Thyroid gland (tissue), 4 donors: ENCODE measurements at regions not wholly inside any gene's neighbourhood (a gene's known extent, or its start where the extent isn't known, plus 50 kb on each side); places are given as distances from the start of the nearest gene placed in this dataset.
A peak's percentile ranks its signal among the peaks of the same experiment; 100 is the strongest.

Source experiments
- DNase-seq, 2 donors: peaks; one replicate each; pipeline ENCODE4 v3.0.0-alpha.2; 2019
- H3K27ac ChIP-seq, 3 donors: fragments of 200-600 bp; sonication (generic); 1 replicate in 2 of 3; 2 replicates in 1 of 3; pipeline ENCODE4 v1.5.1; 2016 to 2019; ENCODE audit warnings: mild to moderate bottlenecking in 1 of 3, moderate library complexity in 1 of 3
- H3K27me3 ChIP-seq: fragments of 200-600 bp; sonication (generic); one replicate; pipeline ENCODE4 v1.5.1; 2019
- H3K36me3 ChIP-seq, 2 donors: fragments of 200-600 bp; sonication (generic); one replicate each; pipeline ENCODE4 v1.5.1; 2016 to 2019
- H3K4me1 ChIP-seq, 2 donors: fragments of 200-600 bp; sonication (generic); one replicate each; pipeline ENCODE4 v1.5.1; 2017 to 2019
- H3K4me3 ChIP-seq, 3 donors: fragments of 200-600 bp; sonication (generic); replicated peaks in 1 of 3; 1 replicate in 2 of 3; 2 replicates in 1 of 3; pipeline ENCODE4 v1.5.1; 2016; ENCODE audit warnings: mild to moderate bottlenecking in 1 of 3
- H3K9me3 ChIP-seq: fragments of 200-600 bp; sonication (generic); one replicate; pipeline ENCODE4 v1.5.1; 2017
- CTCF ChIP-seq, 6 experiments: fragments of 200-600 bp in 3 of 6; fragments of 450-650 bp in 3 of 6; sonication (generic) in 3 of 6; IDR thresholded peaks; one replicate each; pipeline ENCODE4 v1.5.1; 2016 to 2019; ENCODE audit warnings: antibody characterized with exemption in 6 of 6, mild to moderate bottlenecking in 2 of 6, inconsistent platforms in 1 of 6, moderate library complexity in 1 of 6
- POLR2A ChIP-seq, 2 donors: fragments of 450-650 bp; IDR thresholded peaks; one replicate each; pipeline ENCODE4 v1.6.1; 2017; ENCODE audit warnings: antibody characterized with exemption in 2 of 2, mild to moderate bottlenecking in 2 of 2, moderate library complexity in 1 of 2
- WGBS, 2 donors: methylation state at CpG; one replicate each; pipeline ENCODE4 v1.1.5; 2017; 5-methylcytosine and 5-hydroxymethylcytosine counted together
- intact Hi-C: fragments of 100-400 bp; cut with DNase I; formaldehyde crosslinking; loops from one replicate; pipeline ENCODE4 v1.15.1; 2023

GRCh38 chr17:69650881-69651280, 236.4 kb downstream of the MAP2K6 start:
- Histone ChIP-seq H3K36me3 (no peaks in the 10 kb centered on the region), H3K27ac (no peak overlapping the region), H3K4me3 (no peak overlapping the region), H3K4me1 (peaks cover 0 to 15% of the 10 kb centered on the region in 2 donors), H3K9me3 (no peaks in the 10 kb centered on the region), H3K27me3 (no peaks in the 10 kb centered on the region)
- TF ChIP-seq POLR2A (IDR thresholded peaks at IDR 0.05): no peak
- no peak for TF ChIP-seq CTCF (IDR thresholded peaks at IDR 0.05)
- intact Hi-C loops: no loop called here
- 92 to 94% methylated on average over 5 of the region's 5 CpGs for WGBS, 2 donors
- no peak for DNase-seq

DNA sequence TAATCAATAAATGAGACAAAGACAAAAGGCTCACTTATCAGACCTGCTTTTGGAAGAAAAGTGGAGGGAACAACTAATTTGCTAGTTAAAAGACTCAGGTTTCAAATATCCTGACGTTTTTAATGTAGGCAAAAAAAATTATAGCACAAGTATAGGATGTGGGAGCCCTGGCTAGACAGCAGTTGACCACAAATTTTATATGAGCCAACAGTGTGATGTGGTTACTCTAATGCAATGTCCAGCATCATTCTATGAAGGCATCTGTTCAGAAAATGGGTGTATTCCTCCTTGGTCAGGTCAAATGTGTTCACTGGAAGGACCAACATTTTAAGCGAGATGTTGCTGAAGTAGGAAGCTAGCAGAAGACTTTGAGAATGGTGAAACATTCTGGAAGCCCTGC, 237.4 kb downstream of the MAP2K6 start:
- Histone ChIP-seq H3K4me3 (no peak overlapping the region), H3K27me3 (no peaks in the 10 kb centered on the region), H3K4me1 (peaks cover 0 to 16% of the 10 kb centered on the region in 2 donors), H3K36me3 (no peaks in the 10 kb centered on the region), H3K27ac (no peak overlapping the region), H3K9me3 (no peaks in the 10 kb centered on the region)
- DNase-seq: no peak
- intact Hi-C loops: no loop called here
- TF ChIP-seq POLR2A (IDR thresholded peaks at IDR 0.05) (no peak), CTCF (IDR thresholded peaks at IDR 0.05) (no peak)
- 84 to 85% methylated on average over 2 of the region's 2 CpGs for WGBS, 2 donors

DNA sequence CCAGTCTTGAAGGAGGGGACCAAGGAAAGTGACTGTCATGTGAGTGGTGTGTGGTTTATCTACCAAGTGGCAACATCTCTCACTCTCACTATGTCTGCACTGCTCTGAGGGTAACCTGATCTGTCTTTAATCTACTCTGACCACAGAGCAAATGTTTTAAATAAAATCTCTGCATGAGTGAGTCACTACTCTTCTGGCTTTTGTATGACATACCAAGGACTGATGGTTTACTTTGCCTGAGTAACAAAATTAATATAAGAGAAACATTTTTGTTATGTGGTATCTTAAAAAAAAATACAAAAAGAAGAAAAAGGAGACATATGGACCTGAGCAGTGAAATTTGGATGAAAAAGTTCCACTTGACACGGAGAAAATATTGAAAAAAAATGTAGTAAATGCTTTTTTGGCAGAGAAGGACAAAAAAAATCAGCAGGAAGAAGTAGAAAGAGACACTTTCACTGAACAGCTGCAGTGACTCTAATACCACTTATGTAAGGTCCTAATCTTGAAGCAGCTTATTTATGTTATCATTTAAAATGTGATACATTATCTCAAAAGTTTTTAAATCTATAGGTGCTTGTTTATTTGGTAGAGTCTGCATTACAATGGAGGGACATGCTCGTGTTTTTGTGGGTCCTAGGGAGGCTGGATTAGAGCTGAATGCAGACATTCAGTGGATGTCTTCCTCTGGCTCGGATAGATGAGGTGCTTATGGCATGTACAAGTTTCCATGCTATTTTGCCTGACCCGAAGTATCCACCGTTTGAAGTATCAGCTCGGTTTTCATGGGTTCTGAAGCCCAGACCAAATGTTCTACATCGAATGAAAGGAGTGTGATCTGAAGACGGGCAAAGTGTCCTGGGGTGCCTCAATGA, 240.7 kb downstream of the MAP2K6 start:
- intact Hi-C loops: no loop called here
- Histone ChIP-seq H3K4me3 (no peak overlapping the region), H3K9me3 (no peaks in the 10 kb centered on the region), H3K4me1 (peaks cover 0 to 16% of the 10 kb centered on the region in 2 donors), H3K27ac (peak overlapping the region; percentile 66 to 84 (median 76)), H3K27me3 (no peaks in the 10 kb centered on the region), H3K36me3 (no peaks in the 10 kb centered on the region)
- TF ChIP-seq CTCF (IDR thresholded peaks at IDR 0.05) (no peak), POLR2A (IDR thresholded peaks at IDR 0.05) (peak in 1 of 2 donors; percentile 35)
- 72 to 78% methylated on average over 8 of the region's 8 CpGs for WGBS, 2 donors
- no peak for DNase-seq

DNA sequence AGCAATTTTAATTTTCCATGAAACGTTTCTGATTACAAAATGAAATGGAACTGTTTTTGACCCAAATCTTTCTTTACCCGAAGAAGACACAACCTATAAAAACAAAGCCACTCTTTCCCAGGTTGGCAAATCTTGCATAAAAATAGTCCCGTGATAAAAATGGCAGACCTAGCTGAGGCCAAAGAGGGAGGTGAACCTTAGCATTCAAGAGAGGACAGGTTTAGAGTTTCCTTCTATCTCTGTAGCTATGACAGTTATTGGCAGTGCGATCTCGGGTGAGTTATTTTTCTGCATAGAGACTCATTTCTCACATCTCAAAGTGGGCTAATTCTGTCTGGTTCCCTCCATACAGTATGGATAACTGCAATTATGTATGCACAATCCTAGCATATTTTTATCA, 241.4 kb downstream of the MAP2K6 start:
- TF ChIP-seq POLR2A (IDR thresholded peaks at IDR 0.05) (no peak), CTCF (IDR thresholded peaks at IDR 0.05) (no peak)
- no peak for DNase-seq
- H3K27ac ChIP-seq: peak overlapping the region in 2 of 3 donors; percentile 66 to 84
- H3K4me1 ChIP-seq: peaks cover 0 to 16% of the 10 kb centered on the region in 2 donors
- WGBS, 2 donors: 90 to 95% methylated on average over 5 of the region's 5 CpGs
- no peaks in the 10 kb centered on the region for H3K36me3 ChIP-seq
- no peaks in the 10 kb centered on the region for H3K27me3 ChIP-seq
- intact Hi-C loops: no loop called here
- H3K9me3 ChIP-seq: no peaks in the 10 kb centered on the region
- no peak overlapping the region for H3K4me3 ChIP-seq

DNA sequence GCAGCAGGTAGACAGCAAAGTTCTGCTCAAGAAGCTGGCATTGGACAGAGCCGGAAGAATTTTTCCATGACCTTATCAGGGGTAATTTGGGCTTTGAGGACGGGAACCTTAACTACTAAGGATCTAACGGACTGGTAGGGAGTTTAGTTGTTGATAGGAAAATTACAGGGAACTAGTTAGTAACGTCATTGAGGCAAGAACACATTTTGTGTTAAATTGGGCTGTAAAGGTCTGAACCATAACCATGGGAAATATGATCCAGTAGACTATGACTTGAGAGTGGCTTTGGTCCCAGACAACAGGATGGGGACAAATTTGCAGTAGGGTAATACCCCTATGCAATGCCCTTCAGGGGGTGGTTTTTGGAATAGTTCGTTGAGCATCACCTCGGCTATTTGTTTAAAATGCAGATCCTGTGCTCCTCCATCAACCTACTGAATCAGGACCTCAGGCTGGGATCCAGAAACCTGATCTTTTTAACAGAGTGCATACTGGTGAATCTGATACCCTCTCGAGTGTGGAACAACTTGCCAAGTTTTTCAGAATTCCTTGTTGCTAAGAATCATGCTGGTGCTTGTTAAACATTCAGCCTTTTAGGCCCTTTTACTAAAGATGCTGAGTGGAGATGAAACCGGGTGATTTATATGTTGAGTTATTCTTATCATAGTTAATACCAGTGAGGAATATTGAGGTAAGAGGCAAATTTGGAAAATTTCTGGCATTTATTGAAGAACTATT, 255.1 kb downstream of the MAP2K6 start:
- 60 to 64% methylated on average over 8 of the region's 8 CpGs for WGBS, 2 donors

More for the DNA sequence above, 255.1 kb downstream of the MAP2K6 start:
- H3K4me3 ChIP-seq: no peak overlapping the region
- H3K36me3 ChIP-seq: no peaks in the 10 kb centered on the region
- H3K27ac ChIP-seq: no peak overlapping the region
- peak; percentile 9 to 10 for DNase-seq
- H3K4me1 ChIP-seq: no peaks in the 10 kb centered on the region
- no peaks in the 10 kb centered on the region for H3K9me3 ChIP-seq
- intact Hi-C loops: no loop called here
- no peaks in the 10 kb centered on the region for H3K27me3 ChIP-seq
- no peak for TF ChIP-seq POLR2A (IDR thresholded peaks at IDR 0.05)
- TF ChIP-seq CTCF (IDR thresholded peaks at IDR 0.05): no peak
